HG03064 (cell line): ENCODE measurements at regions not wholly inside any gene's neighbourhood (a gene's known extent, or its start where the extent isn't known, plus 50 kb on each side); places are given as distances from the start of the nearest gene placed in this dataset.

Source experiments
- ATAC-seq: cut with Tn5 transposase; IDR thresholded peaks from one replicate; pipeline ENCODE4 v1.9.1; 2021; ENCODE audit warnings: low read depth; ENCODE audit not compliant: unreplicated experiment

DNA sequence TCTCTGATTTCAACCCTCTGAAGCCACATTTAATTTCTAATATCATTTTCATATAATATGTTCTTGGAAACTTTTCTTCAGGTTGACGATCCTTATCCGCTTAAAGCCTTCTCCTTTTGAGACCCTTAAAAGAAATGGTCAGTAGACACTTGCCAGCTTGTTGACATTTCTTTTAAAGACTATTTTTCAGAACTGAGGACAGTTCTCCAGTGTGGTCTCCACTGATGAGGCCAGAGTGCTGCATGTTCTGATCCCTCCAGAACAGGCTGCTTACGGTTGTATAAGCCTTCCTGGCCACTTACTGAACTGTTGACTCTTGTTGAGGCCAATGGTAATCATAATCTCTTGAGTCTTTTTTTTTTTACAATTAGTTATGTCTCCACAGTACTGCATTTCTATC, 477.3 kb downstream of the FGF9 start:
- ATAC-seq = no peak

- ATAC-seq = no peak
Measured at GRCh38 chr13:22152751-22153150, 481.9 kb downstream of the FGF9 start.

GRCh38 chr13:22154041-22154440, 483.2 kb downstream of the FGF9 start:
- ATAC-seq = no peak

DNA sequence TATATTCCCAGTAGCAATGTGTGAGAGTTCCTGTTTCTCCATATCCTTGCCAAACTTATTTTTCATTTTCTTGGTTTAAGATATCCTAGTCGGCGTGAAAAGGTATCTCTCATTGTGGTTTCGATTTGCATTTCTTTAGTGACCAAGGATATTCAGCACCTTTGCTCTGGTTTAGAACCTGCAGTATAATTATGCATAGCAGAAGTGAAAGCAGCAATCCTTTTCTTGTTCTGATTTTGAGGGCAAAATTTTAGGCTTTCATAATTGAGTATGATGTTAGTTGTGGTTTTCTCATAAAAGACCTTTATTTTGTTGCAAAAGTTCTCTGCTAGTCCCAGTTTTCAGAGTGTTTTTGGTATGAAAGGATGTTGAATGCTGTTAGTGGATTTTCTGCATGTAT, 491.0 kb downstream of the FGF9 start:
- peak; percentile 78 for ATAC-seq

DNA sequence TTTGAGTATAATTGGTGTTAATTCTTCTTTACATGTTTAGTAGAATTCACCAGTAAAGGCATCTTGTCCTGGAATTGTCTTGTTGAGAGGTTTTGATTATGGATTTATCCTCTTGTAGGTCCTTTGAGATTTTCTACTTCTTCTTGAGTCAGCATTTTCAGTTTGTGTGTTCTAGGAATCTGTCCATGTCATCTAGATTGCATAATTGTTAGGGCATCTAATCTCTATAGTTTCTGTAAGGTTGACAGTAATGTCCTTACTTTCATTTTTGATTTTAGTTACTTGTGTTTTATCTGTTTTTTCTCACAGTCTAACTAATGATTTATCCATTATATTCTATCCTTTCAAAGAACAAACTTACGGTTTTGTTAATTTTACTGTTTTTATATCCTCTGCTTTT, 492.0 kb downstream of the FGF9 start:
- peak; percentile 47 for ATAC-seq

- no peak for ATAC-seq
Measured at GRCh38 chr13:22168437-22169190, 497.7 kb downstream of the FGF9 start.

GRCh38 chr13:22169473-22169872, 498.6 kb downstream of the FGF9 start:
- no peak for ATAC-seq

GRCh38 chr13:22173610-22174009, 502.7 kb downstream of the FGF9 start:
- no peak for ATAC-seq

DNA sequence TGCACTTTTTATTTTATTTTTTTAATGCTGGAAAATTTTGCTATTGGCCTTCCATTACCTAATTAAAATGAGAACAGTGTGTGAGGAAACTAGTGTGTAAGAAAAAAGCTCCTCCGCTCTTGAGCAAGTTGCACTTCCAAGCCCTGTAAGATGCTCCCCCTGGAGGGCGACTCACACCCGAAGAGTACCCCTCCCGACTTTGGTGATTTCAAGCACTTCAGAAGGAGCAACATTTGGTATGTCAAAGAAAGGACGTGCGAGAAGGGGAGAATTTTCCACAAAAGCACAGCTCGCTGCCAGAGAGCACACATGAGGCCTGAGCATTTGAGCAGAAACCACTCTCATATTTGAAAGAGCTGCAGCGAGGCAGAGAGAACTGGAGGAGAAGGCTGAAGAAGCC, 504.4 kb downstream of the FGF9 start:
- no peak for ATAC-seq

DNA sequence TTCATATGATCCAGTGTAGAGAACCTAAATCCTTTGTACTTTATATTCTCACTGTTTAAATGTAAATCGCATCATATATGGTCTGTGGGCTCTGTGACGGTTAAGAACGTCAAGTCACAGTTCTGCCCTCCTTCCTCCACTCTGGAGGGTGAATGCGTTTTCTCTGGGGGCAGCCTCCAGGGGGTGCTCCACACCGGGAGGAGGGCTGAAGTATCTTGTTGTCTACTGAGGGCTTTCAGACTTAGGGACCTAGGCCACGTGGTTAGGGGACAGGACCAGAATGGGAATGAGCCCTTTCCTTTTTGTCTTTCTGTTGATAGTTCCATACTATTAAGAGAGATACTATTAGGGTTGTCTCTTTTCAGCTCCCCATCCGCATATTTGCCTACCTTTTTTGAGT, 504.9 kb downstream of the FGF9 start:
- ATAC-seq = no peak

GRCh38 chr13:22176968-22177520, 506.2 kb downstream of the FGF9 start:
- no peak for ATAC-seq

- no peak for ATAC-seq
Measured at GRCh38 chr13:22178878-22179277, 508.0 kb downstream of the FGF9 start.

- no peak for ATAC-seq
Measured at GRCh38 chr13:22187329-22187728, 516.5 kb downstream of the FGF9 start.

DNA sequence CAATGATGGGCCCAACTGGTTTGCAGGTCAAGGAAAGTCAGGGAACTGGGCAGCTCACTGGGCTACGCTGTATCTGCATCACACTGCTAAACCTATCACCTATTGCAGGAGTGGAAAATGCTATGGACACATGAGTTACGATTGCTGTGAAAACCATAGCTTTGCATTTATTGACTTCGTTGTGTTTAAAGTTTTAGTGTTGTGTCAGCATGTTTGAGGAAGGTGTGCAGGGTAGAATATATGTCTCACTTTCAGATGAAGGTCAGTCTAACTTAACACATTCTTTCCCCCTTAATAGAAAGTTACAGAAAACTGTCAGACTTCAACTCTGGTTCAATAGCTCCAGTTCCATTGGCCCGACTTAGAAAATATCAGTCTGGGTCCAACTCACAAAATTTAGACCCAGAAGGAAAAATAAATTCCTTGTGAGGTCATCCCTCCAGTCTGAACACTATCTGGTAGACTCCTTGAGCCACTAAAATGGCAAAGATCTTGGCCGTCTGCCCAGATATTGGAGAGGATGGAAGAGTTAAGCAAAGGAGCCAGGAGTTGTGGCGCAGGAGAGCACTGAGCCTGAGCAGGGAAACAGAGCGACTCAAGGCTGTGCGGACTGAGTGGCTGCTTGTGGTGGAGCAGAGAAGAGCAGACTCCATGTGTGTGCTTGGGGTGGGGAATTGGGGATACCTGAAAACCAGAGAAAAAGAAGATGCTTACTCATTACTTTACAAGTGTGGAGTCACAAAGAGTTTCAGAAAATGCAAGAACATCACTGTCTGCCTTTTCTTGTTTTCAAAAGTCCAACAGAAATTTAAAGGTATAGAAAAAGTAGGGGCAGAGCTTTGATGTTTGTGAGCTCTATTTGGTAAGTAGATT, 518.5 kb downstream of the FGF9 start:
- no peak for ATAC-seq

GRCh38 chr13:22193070-22193469, 522.2 kb downstream of the FGF9 start:
- ATAC-seq = no peak

GRCh38 chr13:22194106-22194805, 523.4 kb downstream of the FGF9 start:
- no peak for ATAC-seq

DNA sequence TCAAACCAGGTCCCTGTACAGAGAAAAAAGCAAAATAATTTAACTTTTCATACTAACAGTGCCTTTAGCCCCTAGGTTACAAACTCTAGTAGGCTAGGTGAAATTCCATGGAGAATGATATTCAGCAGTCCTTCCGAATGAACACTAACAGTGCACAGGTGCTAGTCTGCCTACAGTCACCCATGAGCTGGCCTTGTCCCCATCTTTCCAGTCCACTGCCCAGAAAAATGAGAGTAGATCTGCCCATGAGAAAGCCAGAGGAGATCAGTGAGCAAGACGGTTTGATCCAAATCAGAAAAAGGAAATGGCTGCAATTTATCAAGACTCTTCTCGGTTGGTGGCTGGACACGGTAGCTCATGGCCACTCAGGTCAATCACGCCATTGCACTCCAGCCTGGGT, 524.9 kb downstream of the FGF9 start:
- no peak for ATAC-seq

- no peak for ATAC-seq
Measured at GRCh38 chr13:22196777-22197176, 525.9 kb downstream of the FGF9 start.

GRCh38 chr13:22198001-22198400, 527.1 kb downstream of the FGF9 start:
- no peak for ATAC-seq

DNA sequence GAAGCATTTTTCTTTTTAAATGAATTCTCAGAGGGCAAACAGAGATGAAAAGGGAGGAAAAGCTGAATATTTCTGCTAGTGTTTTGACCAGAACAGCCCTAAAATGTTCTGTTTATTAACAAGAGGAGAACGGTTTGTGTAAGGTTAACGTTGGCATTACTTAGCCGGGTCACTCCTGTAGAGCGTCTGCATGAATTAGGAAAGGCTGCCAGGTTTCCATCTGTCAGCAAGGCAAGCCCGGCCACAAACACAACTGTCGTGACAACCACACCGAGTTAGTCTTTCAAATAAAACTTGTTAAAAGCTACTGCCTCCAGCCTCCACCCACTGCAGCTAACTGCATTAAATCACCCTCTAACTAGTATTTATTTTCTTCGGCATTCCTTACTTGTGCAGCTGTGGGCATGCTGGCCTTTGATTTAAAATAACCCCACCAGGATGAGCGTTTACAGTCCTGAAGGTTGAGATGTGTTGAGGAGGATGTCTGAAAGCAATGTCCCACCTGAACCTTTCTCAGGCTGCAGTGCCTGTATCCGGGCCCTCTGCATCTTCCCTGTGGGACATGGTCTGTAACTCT, 527.9 kb downstream of the FGF9 start:
- no peak for ATAC-seq

GRCh38 chr13:22200440-22200839, 529.6 kb downstream of the FGF9 start:
- no peak for ATAC-seq
